ENCODE measurements at regions not wholly inside any gene's neighbourhood (a gene's known extent, or its start where the extent isn't known, plus 50 kb on each side); places are given as distances from the start of the nearest gene placed in this dataset.

DNA sequence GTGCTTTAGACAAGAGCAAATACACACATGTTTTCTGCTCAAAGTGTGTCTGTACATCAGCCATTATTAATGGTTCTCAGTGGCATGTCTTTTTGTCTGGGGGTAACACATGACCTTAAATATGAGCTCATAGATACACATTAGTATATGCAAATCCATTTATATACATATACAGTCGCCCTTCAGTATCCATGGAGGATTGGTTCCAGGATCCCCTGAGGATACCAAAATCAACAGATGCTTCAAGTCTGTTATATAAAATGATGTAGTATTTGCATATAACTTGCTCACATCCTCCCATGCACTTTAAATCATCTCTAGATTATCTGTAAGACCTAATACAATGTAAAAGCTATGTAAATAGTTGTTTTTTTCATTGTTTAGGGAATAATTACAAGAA is 298.1 kb downstream of the OLFM4 start:
- no peaks in the 10 kb centered on the region for H3F3A ChIP-seq (ENCODE audit: control insufficient read depth, insufficient read depth)
- H3K36me3 ChIP-seq (ENCODE audit: control insufficient read depth, low read length) = no peaks in the 10 kb centered on the region
- no peaks in the 10 kb centered on the region for H4K20me1 ChIP-seq (ENCODE audit: control insufficient read depth, insufficient read depth, low read depth, low read length)
- H3K4me2 ChIP-seq (ENCODE audit: low read length) = no peak overlapping the region
- TF ChIP-seq EZH2phosphoT487 (IDR thresholded peaks at IDR 0.05; ENCODE audit: borderline replicate concordance, low read length) (no peak), CTCF (IDR thresholded peaks at IDR 0.05; ENCODE audit: low read depth, low read length, poor library complexity, severe bottlenecking) (no peak)
- H3K9me3 ChIP-seq (ENCODE audit: control insufficient read depth, insufficient read depth, low read length) = no peaks in the 10 kb centered on the region
- no peaks in the 10 kb centered on the region for H3K79me2 ChIP-seq (ENCODE audit: control insufficient read depth, low read length)
- no peak overlapping the region for H3K27ac ChIP-seq (ENCODE audit: low read depth, low read length)
- no peaks in the 10 kb centered on the region for H3K9me2 ChIP-seq (replicated peaks; ENCODE audit: control insufficient read depth, low read length)
- no peaks in the 10 kb centered on the region for H3K4me1 ChIP-seq (ENCODE audit: control insufficient read depth, low read length)
- H3K4me3 ChIP-seq (ENCODE audit: low read length) = no peak overlapping the region
- no peaks in the 10 kb centered on the region for H3K27me3 ChIP-seq (ENCODE audit: control insufficient read depth, low read length)

- Histone ChIP-seq H3K27me3 (ENCODE audit: control insufficient read depth, low read length) (no peaks in the 10 kb centered on the region), H3F3A (ENCODE audit: control insufficient read depth, insufficient read depth) (no peaks in the 10 kb centered on the region), H3K4me2 (ENCODE audit: low read length) (no peak overlapping the region), H4K20me1 (ENCODE audit: control insufficient read depth, insufficient read depth, low read depth, low read length) (no peaks in the 10 kb centered on the region), H3K79me2 (ENCODE audit: control insufficient read depth, low read length) (no peaks in the 10 kb centered on the region), H3K4me3 (ENCODE audit: low read length) (no peak overlapping the region), H3K36me3 (ENCODE audit: control insufficient read depth, low read length) (no peaks in the 10 kb centered on the region), H3K4me1 (ENCODE audit: control insufficient read depth, low read length) (no peaks in the 10 kb centered on the region), H3K27ac (ENCODE audit: low read depth, low read length) (no peak overlapping the region), H3K9me3 (ENCODE audit: control insufficient read depth, insufficient read depth, low read length) (no peaks in the 10 kb centered on the region), H3K9me2 (replicated peaks; ENCODE audit: control insufficient read depth, low read length) (no peaks in the 10 kb centered on the region)
- no peak for TF ChIP-seq EZH2phosphoT487 (IDR thresholded peaks at IDR 0.05; ENCODE audit: borderline replicate concordance, low read length)
- TF ChIP-seq CTCF (IDR thresholded peaks at IDR 0.05; ENCODE audit: low read depth, low read length, poor library complexity, severe bottlenecking) = no peak
Observed at GRCh38 chr13:53327680-53328315, 299.2 kb downstream of the OLFM4 start.

- H3K9me2 ChIP-seq (replicated peaks; ENCODE audit: control insufficient read depth, low read length) = no peaks in the 10 kb centered on the region
- H4K20me1 ChIP-seq (ENCODE audit: control insufficient read depth, insufficient read depth, low read depth, low read length) = no peaks in the 10 kb centered on the region
- TF ChIP-seq CTCF (IDR thresholded peaks at IDR 0.05; ENCODE audit: low read depth, low read length, poor library complexity, severe bottlenecking) = no peak
- TF ChIP-seq EZH2phosphoT487 (IDR thresholded peaks at IDR 0.05; ENCODE audit: borderline replicate concordance, low read length) = no peak
- H3K9me3 ChIP-seq (ENCODE audit: control insufficient read depth, insufficient read depth, low read length) = no peaks in the 10 kb centered on the region
- no peaks in the 10 kb centered on the region for H3K36me3 ChIP-seq (ENCODE audit: control insufficient read depth, low read length)
- no peak overlapping the region for H3K4me3 ChIP-seq (ENCODE audit: low read length)
- no peaks in the 10 kb centered on the region for H3F3A ChIP-seq (ENCODE audit: control insufficient read depth, insufficient read depth)
- H3K4me1 ChIP-seq (ENCODE audit: control insufficient read depth, low read length) = no peaks in the 10 kb centered on the region
- H3K27me3 ChIP-seq (ENCODE audit: control insufficient read depth, low read length) = no peaks in the 10 kb centered on the region
- no peaks in the 10 kb centered on the region for H3K79me2 ChIP-seq (ENCODE audit: control insufficient read depth, low read length)
- no peak overlapping the region for H3K27ac ChIP-seq (ENCODE audit: low read depth, low read length)
- no peak overlapping the region for H3K4me2 ChIP-seq (ENCODE audit: low read length)
Observed at GRCh38 chr13:53336441-53337160, 308.0 kb downstream of the OLFM4 start.
